ENCODE measurements at regions not wholly inside any gene's neighbourhood (a gene's known extent, or its start where the extent isn't known, plus 50 kb on each side); places are given as distances from the start of the nearest gene placed in this dataset.

- Mint-ChIP-seq H3K4me3 (no peak overlapping the region), H3K4me1 (peaks cover 5 to 8% of the 10 kb centered on the region in 2 experiments; a peak in 2 of 4 replicates)
Observed at GRCh38 chr12:127556231-127556886, 710.6 kb upstream of the TMEM132C start.

More at GRCh38 chr12:127556231-127556886, 710.6 kb upstream of the TMEM132C start:
- H3K14ac ChIP-seq (ENCODE audit: insufficient read depth, low read length): no peak overlapping the region
- H4K91ac ChIP-seq (ENCODE audit: insufficient read length, low read depth, low read length): no peak overlapping the region
- H4K5ac ChIP-seq (ENCODE audit: insufficient read length, low read depth, low read length): no peak overlapping the region
- DNase-seq: no peak
- H4K20me1 ChIP-seq (ENCODE audit: control insufficient read depth, insufficient read depth, insufficient read length): no peaks in the 10 kb centered on the region
- no peak overlapping the region for H3K9ac ChIP-seq (ENCODE audit: extremely low read depth, insufficient read length, low read length)
- H3T11ph ChIP-seq (ENCODE audit: low read length): no peak overlapping the region
- H3K36me3 Mint-ChIP-seq (ENCODE audit: insufficient read depth in 1 of 3, low read depth in 3 of 3): peaks cover 0 to 4% (median 2%) of the 10 kb centered on the region in 3 experiments; a peak in 1 of 7 replicates
- no peak overlapping the region for H2BK15ac ChIP-seq (ENCODE audit: low read depth, low read length)
- H2BK20ac ChIP-seq (ENCODE audit: low read depth, low read length, poor library complexity, severe bottlenecking): no peak overlapping the region
- peaks cover 4 to 8% of the 10 kb centered on the region in 2 experiments; a peak in 4 of 5 replicates for H3K9me3 Mint-ChIP-seq
- no peak overlapping the region for H3K56ac ChIP-seq (ENCODE audit: insufficient read length, low read depth, low read length)
- H3K4ac ChIP-seq (ENCODE audit: low read depth, low read length): no peak overlapping the region
- H2BK120ac ChIP-seq (ENCODE audit: low read depth, low read length, poor library complexity, severe bottlenecking): no peak overlapping the region
- H2AFZ ChIP-seq (ENCODE audit: low read length): no peak overlapping the region
- no peaks in the 10 kb centered on the region for H3K79me1 ChIP-seq (ENCODE audit: insufficient read depth, low read depth, low read length, poor library complexity, severe bottlenecking)
- no peaks in the 10 kb centered on the region for H3K9me3 ChIP-seq (ENCODE audit: control insufficient read depth, low read depth, low read length)
- no peak overlapping the region for H2BK5ac ChIP-seq (ENCODE audit: insufficient read length, low read length)
- no peak overlapping the region for H2BK12ac ChIP-seq (ENCODE audit: insufficient read length, low read depth, low read length)
- no peak overlapping the region for H2AK5ac ChIP-seq (ENCODE audit: insufficient read length, low read length)
- peaks cover 4% of the 10 kb centered on the region; the same call in 1 of the 2 replicates for H3K27me3 Mint-ChIP-seq (ENCODE audit: low read depth)
- H3K18ac ChIP-seq (ENCODE audit: insufficient read length, low read depth, low read length): no peak overlapping the region
- TF ChIP-seq CTCF (conservative IDR thresholded peaks at IDR 0.05): no peak
- H3K4me2 ChIP-seq (ENCODE audit: insufficient read depth, insufficient read length, low read length): no peak overlapping the region
- H3K27me3 ChIP-seq (ENCODE audit: insufficient read depth, low read length): no peaks in the 10 kb centered on the region
- no peaks in the 10 kb centered on the region for H3K79me2 ChIP-seq (ENCODE audit: insufficient read depth, low read length)
- H3K27ac Mint-ChIP-seq: no peak overlapping the region
- no peaks in the 10 kb centered on the region for H3K23me2 ChIP-seq (ENCODE audit: insufficient read length, low read depth, low read length, poor library complexity, severe bottlenecking)
- H4K8ac ChIP-seq (replicated peaks; ENCODE audit: insufficient read length, low read depth, low read length): no peak overlapping the region
- no peak overlapping the region for H3K23ac ChIP-seq (ENCODE audit: insufficient read length, low read depth, low read length)
- peaks cover 2% of the 10 kb centered on the region; the same call in 1 of the 2 replicates for H3K4me1 ChIP-seq (ENCODE audit: insufficient read depth, low read length)
- no peak overlapping the region for H3K27ac ChIP-seq (ENCODE audit: insufficient read length, low read depth, low read length)

Data from H9 (cell line).